NCI-H1930 (cell line): ENCODE measurements at regions not wholly inside any gene's neighbourhood (a gene's known extent, or its start where the extent isn't known, plus 50 kb on each side); places are given as distances from the start of the nearest gene placed in this dataset.
"Not testable (repeated sequence)": the region's sequence is repeated elsewhere in the genome, so short reads cannot be mapped to it uniquely, and the experiment has no call there.

Experiments
- DNase-seq, 2 experiments: peaks; one replicate each; lab custom pipeline; 2025; lab: John Stamatoyannopoulos, UW

DNA sequence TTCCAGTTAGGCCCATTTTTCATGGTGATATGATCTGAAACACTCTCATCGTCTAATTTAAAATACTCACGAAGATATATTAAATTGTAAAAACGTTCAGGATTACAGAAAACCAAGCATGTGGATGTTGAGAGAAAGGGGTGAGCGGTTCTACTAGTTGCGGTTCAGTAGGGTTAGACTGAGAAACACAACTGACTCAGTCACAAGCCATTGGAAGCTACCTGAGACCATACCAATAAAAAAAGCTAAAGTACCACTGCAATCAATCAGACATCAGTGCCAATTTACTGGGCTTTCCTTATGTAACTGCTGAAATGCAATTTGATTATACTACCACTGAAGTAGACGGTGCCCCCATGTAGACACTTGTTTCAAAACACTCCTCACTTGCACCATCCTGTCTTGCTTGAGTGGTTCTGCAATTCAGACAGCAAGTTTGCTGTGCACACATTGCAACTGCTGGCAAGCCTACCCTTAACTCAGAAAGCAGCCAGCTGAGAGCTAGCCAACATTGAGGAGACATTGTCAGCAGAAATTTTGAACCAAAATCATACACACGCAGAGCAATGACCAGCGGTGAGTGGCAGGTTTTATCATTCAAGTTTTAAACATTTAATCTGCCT, 368.7 kb upstream of the ARHGEF26 start:
- DNase-seq: no peak

DNA sequence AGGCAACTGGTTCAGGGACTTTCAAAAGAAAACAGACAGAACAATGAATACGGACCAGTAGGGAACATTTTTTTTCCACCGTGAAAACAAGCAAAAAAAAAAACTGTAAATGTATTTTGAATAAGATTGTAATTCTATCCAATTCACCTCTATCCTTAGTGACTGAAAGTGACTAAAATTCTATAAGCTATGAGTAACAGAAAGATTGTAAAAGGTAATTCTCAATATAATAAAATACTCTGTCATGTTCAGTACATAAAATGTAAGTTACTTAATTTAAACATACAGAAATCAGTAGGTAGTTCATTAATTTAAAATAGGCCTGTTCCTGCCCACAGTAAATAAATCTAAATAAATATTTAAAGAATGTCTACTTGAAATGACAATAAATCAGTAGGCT, 368.2 kb upstream of the ARHGEF26 start:
- DNase-seq: no peak

DNA sequence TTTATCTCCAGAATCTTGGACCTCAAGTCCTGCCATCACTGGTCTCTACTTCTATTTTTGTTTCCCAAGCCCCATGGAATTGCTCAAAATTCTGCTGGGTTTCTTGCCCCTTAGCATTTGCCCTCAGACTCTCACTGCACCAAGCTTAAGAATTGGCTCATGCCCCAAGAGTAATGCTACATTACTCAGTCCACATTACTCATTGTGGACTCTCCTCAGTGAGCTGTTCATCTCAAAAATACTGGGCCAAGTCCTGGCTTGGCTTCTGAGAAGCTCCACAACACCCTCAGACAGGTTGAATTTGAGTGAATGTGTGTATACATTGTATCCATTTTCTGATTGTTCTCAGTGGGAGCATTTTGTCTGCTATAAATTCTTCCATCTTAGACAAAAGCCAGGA, 364.4 kb upstream of the ARHGEF26 start:
- DNase-seq: no peak

DNA sequence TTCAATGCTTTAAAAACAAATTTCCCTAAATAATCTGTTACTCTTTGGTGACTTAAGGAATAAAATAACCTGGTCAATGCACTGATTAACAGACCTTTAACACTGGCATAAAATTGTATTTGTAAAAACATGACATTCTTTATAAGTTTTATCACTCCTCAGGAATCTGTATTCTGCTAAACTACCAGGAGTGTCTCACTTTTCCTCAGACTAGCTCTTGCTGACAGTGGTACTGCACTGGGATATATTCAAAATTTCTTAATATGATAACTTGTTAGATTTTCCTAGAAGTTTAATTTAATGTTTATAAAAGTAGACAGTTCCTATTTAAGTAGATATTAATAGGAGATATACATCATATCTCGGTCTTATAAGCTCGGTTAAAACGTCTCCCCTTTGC, 363.4 kb upstream of the ARHGEF26 start:
- no peak for DNase-seq

DNA sequence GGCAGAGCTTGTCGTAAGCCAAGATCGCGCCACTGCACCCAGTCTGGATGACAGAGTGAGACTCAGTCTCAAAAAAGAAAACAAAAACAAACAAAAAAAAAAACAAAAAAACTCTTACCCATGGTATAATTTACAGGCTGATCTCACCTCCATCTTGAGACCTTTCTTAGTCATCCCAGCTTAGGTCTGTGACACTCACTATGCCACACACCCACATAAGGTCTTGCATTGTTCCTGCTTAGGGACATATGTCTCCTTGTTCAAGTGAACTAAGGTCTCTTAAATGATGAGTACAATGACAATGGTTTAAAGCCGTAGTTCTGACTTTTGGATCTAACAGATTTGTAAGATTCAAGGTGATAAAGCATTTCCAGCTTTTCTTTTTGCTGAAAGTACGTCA, 360.2 kb upstream of the ARHGEF26 start:
- no peak for DNase-seq

DNA sequence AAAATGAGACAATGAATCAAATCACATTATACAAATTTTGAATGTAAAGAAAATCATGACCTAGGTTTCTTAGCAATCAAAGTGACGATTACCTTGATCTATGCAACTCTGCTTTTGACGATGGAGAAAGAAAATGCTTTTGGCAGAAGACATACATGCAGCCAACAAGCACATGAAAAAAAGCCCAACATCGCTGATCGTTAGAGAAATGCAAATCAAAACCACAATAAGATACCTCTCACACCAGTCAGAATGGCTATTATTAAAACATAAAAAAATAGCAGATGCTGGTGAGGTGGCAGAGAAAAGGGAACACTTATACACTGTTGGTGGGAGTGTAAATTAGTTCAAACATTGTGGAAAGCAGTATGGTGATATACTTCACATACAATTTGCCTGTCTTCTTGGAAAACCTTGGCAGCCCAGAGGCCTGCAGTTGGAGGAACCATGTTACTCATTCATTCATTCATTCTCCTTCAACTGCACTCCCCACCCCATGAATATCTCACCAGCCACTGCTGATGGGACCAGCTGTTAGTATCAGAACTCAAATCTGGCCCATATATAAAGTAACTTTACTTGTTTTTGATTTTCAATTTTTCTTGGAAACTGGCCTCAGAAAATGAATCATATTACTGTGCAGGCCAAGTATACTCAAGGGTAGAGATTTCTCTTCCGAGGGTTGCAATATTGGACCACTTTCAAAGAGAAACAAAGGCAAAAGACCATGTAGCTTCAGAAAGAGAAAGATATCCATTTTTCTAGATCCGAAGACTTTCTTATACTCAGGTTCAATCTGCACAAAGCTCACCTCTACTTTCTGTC, 358.6 kb upstream of the ARHGEF26 start:
- no peak for DNase-seq

DNA sequence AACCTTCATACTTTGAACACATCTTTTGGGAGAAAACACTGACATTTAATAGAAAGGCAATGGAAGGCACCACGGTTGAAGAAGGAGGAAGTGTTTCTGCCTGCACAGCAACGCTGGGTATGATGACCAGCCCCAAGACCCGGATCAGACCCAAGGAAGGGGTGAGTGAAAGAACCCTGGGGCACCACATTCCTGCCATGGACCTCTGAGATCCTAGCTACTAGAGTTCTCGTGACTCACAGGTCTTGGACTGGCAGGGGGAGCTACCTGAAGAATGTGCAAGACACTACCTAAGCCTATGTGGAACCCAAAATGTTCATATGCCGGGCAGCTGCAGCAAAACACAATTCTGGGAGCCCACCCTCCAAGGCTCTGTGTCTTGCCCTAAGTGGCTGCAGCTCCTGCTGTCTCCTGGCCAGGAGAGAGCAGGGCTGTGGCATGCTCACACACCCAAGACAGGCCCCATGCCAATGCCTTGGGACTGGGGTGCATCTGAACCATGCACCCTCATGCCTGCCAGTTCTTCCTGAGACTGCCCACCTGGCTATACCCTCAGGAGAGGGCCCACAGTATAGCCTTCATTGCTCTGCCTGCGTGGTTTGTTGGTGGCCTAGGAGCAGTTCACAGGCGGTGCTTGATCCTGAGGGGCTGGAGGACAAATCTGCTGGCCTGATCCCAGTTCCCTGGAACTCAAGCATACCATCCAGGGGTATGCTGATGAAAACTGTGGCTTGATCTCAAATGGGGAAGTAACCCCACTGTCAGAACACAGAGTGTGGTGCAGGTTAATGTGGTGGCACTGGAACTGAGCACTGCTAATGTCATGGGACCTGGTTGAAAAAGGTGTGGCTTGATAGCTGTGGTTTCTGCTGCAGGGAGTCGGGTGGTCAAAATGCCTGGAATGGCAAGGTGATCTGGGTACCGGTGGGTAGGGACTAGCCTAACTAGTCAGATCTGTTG, 353.3 kb upstream of the ARHGEF26 start:
- DNase-seq: no peak

DNA sequence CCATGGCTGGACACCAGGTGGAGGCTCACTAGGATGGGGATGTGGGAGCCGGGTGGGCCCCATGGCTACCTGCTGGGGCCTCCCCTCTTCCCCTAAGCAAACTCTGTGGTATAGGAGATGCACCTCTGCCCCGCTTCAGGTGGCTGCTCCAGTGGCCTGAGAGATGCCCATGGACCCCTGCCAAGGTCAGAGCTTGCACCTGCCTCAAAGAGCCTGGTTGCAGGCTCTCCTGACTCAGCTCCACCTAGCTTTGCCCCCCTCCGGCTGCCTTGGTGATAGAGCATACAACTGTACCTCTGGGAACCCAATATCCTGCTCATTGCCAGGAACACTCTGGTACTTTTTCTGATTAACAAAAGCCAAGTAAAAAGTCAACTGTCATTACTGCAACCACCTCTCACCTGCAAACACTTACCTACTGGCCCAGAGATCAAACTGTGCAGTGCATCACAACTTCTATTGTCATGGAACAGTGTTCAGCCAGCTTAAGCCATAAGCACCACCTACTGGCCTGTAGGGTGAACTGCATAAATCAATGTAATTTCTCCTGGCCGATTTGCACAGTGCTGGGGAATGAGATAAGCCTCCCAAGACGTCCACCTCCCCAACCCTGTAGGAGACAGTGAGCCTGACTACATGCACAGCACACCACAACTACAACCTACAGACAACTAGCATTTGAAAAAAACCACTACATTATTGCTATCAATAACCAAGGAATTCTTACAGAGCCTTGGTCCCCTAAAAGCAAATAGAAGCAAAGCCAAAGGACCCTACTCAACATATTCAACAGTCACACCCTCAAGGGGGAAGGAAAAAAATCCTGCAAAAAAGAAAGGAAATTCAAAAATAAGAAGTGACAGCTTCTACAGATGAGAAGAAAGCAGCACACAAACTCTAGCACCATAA, 352.4 kb upstream of the ARHGEF26 start:
- no peak for DNase-seq

DNA sequence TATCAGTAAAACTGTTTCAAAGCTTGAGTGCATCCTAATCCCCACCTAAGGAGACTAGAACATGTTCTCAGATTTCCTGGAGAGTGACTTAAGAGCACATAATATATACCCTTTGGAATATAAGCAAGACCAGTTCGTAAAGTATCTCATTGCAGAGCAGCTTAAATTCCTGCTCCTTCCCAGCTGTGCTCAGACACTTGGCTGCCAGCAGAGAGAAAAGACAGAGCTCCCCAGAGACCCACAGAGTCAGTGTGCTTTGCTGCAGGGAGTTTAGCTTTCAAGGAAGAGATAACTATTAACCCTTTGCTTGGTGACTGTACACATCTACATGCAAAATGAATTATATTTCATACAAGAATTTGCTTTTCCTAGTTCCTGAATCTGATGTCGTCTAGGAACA, 338.1 kb upstream of the ARHGEF26 start:
- no peak for DNase-seq

DNA sequence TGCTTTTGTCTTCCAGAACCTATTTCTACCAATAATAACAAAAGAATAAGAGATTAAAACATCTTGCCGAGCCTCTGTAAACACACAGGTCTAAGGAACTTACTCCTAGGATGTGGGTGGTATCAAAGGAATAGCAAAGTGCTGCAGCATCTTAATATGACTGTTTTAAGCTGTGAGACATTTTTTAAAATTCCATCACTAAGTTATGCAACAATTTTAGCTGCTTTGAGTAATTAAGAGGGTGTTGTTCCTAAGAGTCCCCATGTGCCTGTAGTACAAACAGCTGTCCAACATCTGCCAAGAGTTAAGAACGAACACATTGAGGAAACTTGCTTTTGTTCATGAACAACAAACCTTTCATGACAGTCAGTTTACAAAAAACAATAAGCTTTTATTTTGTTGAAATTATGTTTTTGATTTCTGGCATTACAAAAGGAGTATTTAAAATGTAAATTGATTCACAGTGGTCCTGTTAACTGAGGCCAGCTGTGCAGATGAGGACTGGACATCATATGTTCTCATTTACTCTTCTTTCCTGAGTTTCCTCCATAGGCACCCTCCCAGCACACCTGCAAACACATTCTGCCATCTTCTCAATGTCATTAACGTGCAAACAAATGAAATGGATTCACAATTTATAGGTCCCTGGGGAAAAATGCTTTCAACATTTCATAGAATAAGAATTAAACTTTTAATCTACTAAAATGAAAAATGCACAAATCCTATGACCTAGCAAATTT, 337.3 kb upstream of the ARHGEF26 start:
- DNase-seq: no peak

DNA sequence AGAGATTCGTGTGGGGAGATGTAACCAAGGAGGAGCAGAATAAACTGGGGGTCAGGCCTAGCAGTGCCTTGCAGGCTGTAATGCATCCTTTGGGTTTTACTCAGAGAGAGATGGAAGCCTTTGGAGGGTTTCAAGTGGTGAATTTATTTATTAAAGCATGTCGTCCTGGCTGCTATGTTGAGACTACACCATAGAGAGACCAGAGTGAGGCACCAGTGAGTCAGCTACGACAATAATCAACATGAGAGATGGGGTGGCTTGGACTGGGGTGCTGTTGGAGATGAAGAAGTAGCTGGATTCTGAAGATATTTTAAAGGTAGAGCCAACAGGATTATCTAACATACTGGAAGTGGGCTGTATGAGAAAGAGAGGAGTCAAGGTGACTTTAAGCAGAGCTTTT, 335.3 kb upstream of the ARHGEF26 start:
- DNase-seq: no peak

DNA sequence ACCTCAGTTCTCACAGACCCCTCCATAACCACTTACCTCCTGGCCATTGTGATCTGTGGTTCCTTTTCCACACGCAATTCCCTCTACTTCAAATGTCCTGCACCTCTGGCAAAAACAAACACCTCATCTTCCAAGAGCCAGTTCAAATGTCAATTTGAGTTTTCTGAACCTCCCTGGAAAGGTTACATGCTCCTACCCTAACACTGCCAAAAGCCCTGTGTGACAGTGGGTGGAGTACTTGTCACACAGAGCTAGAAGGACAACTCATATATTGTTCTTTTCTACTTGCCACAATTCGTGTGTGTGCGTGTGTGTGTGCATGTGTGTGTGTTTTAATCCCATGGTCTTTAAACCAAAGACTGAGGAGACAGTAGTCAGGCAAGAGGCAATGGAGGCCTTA, 331.8 kb upstream of the ARHGEF26 start:
- no peak for DNase-seq

DNA sequence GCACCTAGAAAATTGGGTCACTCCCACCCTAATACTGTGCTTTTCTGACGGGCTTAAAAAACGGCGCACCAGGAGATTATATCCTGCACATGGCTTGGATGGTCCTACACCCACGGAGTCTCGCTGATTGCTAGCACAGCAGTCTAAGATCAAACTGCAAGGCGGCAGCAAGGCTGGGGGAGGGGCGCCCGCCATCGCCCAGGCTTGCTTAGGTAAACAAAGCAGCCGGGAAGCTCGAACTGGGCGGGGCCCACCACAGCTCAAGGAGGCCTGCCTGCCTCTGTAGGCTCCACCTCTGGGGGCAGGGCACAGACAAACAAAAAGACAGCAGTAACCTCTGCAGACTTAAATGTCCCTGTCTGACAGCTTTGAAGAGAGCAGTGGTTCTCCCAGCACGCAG, 324.1 kb upstream of the ARHGEF26 start:
- not testable (repeated sequence) for DNase-seq

DNA sequence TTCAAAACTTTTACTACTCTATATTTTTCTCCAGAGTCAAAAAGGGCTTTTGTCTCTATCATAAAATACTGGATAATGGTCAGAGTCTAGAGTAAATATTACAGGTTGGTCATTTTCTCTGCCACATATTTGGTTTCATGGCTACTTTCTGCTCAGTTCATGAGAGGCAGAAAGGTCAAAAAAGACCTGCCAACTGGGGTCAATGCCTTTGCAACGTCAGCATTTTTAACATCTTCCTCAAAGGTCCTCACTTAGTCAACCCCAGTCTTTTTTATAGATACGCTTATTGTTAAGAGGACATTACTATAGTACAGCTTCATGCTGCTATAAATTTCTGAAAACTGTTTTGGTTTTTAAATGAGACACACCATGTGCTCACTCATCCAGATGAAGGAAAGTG, 312.1 kb upstream of the ARHGEF26 start:
- no peak for DNase-seq

DNA sequence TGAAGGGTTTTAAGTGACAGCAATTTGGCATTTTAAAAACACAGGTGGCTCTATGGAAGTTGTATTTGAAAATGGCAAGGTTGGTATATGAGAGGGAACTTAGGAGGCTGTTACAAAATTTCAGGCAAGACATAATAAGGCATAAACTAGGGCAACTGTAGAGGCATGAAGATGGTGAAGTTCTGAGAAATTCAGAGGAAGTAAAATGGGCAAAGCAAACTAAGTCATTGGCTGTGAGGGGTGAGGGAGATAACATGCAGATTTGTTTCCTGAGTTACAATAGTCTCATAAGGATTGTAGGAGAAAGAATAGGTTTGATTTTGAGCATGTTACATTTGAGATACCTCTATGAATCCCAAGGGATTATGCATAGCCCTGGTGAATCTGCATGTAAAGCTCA, 302.9 kb upstream of the ARHGEF26 start:
- no peak for DNase-seq

DNA sequence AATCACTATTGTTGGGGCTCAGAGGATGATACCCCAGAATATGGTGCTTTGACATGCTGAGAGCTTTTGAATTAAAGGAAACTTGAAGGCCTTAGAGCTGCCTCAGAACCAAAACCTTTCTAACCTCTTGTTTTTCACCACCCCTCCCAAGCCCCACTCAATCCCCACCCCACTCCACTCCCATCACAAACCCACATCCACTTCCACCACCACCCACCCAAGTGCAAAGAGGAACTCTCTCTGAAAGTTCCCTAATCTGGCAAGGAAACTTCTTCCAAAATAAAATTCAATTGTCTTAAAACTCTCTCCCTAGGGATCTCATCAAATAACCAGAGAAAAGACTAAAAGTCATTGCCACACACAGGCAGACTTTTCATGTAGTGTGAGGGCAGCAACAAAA, 301.2 kb upstream of the ARHGEF26 start:
- DNase-seq: no peak

DNA sequence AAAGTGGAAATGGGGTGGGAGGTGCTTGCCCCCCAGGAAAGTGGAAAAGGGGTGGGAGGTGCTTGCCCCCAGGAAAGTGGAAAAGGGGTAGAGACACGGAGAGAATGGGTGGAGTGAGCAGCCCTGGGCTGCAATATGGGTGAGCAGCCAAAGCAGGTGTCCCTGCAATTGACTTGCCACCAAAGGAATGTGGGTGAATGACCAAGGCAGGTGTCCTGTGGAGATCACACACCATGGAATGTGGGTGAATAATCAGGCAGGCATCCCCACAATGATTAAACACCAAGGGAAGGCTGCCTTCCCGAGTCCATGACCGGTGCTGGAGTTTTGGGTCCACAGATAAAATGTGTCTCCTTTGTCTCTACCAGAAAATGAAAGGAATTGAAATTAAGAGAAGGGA, 292.8 kb upstream of the ARHGEF26 start:
- DNase-seq: not testable (repeated sequence)

DNA sequence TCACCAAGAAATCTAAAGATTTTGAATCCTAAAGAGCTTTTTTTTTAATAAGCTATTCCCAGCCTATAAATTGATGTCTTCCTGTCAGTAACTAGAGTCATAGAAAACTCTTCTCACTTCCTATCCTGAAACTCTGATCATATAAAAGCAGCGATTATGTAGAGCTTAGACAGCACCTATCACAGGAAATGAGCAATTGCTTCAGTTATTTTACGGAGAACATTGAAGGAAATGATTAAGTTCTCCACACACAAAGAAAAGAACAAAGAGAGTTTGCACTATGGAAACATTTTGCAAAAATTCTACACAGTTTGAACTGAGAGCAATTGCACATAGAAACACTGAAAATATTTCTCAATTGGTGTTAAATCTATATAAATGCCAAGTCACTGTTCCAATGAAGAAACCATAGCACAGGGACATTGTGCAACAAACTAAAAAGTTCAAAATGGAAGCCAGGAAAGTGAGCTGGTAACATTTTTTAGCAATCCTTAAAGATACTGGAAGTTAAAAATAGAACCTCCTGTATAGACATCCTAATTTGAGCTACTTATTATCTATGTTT, 291.5 kb upstream of the ARHGEF26 start:
- no peak for DNase-seq

DNA sequence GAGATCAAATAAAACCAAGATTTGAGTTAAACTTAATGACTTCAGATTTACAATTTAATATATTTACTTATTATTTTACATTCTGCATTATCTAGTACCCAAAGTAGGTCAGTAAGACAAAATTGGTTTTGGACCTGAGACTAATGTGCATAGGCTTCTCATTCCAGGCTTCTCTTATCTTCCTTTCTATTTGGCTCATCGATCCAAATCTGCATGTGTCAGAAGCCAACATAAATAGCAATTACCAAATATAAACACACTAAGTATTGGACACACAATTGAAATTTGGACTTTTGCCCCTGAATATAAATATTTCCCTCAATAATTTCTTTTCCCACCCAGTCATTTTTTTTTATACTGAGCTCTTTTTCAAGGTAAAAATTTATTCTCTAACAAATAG, 290.6 kb upstream of the ARHGEF26 start:
- DNase-seq: no peak

DNA sequence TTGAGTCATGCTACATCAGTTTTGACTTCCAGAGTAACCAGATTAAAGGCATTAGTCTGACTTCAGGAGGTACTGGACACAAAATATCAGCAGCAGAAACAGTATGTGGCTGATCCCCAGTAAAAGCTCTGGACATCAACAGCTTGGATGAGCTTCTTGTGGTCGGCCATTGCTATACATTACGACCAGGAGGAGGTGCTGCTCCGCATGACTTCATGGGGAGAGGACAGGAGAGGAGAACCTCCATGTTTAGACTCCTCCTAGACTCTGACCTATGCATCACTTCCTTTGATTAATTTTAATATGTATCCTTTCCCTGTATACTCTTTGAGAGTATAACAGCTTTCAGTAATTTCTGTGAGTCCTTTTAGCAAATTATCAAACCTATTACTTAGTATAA, 285.6 kb upstream of the ARHGEF26 start:
- no peak for DNase-seq

DNA sequence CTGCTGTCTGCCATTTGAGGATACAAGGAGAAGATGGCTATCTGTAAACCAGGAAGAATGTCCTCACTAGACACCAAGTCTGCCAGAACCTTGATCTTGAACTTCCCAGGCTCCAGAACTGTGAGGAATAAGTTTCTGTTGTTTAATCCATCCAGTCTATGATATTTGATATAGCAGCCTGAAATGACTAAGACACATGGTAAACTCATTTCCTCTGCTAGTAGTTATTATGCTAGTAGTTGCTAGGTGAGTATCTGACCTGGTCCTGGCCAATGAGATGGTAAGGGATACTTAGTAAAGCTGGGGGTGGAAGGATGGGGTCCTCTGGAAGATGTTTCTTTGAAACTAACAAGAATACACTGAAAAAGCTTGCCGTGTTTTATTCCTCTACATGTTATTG, 280.7 kb upstream of the ARHGEF26 start:
- no peak for DNase-seq
